ENCODE measurements at regions not wholly inside any gene's neighbourhood (a gene's known extent, or its start where the extent isn't known, plus 50 kb on each side); places are given as distances from the start of the nearest gene placed in this dataset.

- no peaks in the 10 kb centered on the region for H3K27me3 ChIP-seq (ENCODE audit: low read length)
- no peaks in the 10 kb centered on the region for H3K79me2 ChIP-seq (ENCODE audit: insufficient read depth, low read length)
- H4K20me1 ChIP-seq (ENCODE audit: low read depth, low read length), result no peaks in the 10 kb centered on the region
- no peak for TF ChIP-seq EZH2phosphoT487 (conservative IDR thresholded peaks at IDR 0.05; ENCODE audit: low read length)
- TF ChIP-seq CTCF (IDR thresholded peaks at IDR 0.05; ENCODE audit: insufficient read depth, low read length, poor library complexity, severe bottlenecking), result no peak
- H3K36me3 ChIP-seq (ENCODE audit: low read length), result no peaks in the 10 kb centered on the region
- H2AFZ ChIP-seq (ENCODE audit: low read depth, low read length, severe bottlenecking), result no peak overlapping the region
- H3F3A ChIP-seq (ENCODE audit: insufficient read depth), result no peaks in the 10 kb centered on the region
- no peaks in the 10 kb centered on the region for H3K9me2 ChIP-seq (replicated peaks; ENCODE audit: insufficient read depth, low read length)
- no peak overlapping the region for H3K27ac ChIP-seq (ENCODE audit: low read depth, low read length)
- no peak overlapping the region for H3K4me3 ChIP-seq (ENCODE audit: insufficient read depth, low read length, poor library complexity, severe bottlenecking)
- H3K9me3 ChIP-seq (ENCODE audit: insufficient read depth, low read length), result no peaks in the 10 kb centered on the region
- H3K9ac ChIP-seq (ENCODE audit: low read length), result no peak overlapping the region
- no peak overlapping the region for H3K4me2 ChIP-seq (ENCODE audit: low read depth, low read length, poor library complexity, severe bottlenecking)
Observed at GRCh38 chr10:8272794-8273425, 218.4 kb downstream of the GATA3 start.

GRCh38 chr10:8273749-8274148 lies 219.3 kb downstream of the GATA3 start:
- H3K36me3 ChIP-seq (ENCODE audit: low read length), result no peaks in the 10 kb centered on the region
- no peaks in the 10 kb centered on the region for H3K79me2 ChIP-seq (ENCODE audit: insufficient read depth, low read length)
- H3K9me2 ChIP-seq (replicated peaks; ENCODE audit: insufficient read depth, low read length), result no peaks in the 10 kb centered on the region
- H3K4me3 ChIP-seq (ENCODE audit: insufficient read depth, low read length, poor library complexity, severe bottlenecking), result no peak overlapping the region
- no peak overlapping the region for H3K9ac ChIP-seq (ENCODE audit: low read length)
- TF ChIP-seq EZH2phosphoT487 (conservative IDR thresholded peaks at IDR 0.05; ENCODE audit: low read length) (no peak), CTCF (IDR thresholded peaks at IDR 0.05; ENCODE audit: insufficient read depth, low read length, poor library complexity, severe bottlenecking) (no peak)
- H4K20me1 ChIP-seq (ENCODE audit: low read depth, low read length), result no peaks in the 10 kb centered on the region
- no peaks in the 10 kb centered on the region for H3K9me3 ChIP-seq (ENCODE audit: insufficient read depth, low read length)
- no peak overlapping the region for H3K4me2 ChIP-seq (ENCODE audit: low read depth, low read length, poor library complexity, severe bottlenecking)
- no peaks in the 10 kb centered on the region for H3K27me3 ChIP-seq (ENCODE audit: low read length)
- H2AFZ ChIP-seq (ENCODE audit: low read depth, low read length, severe bottlenecking), result no peak overlapping the region
- H3K27ac ChIP-seq (ENCODE audit: low read depth, low read length), result no peak overlapping the region
- H3F3A ChIP-seq (ENCODE audit: insufficient read depth), result no peaks in the 10 kb centered on the region

GRCh38 chr10:8275911-8276310 lies 221.4 kb downstream of the GATA3 start:
- H3K4me3 ChIP-seq (ENCODE audit: insufficient read depth, low read length, poor library complexity, severe bottlenecking), result no peak overlapping the region
- H3K9ac ChIP-seq (ENCODE audit: low read length), result no peak overlapping the region
- H3K79me2 ChIP-seq (ENCODE audit: insufficient read depth, low read length), result no peaks in the 10 kb centered on the region
- H3K4me2 ChIP-seq (ENCODE audit: low read depth, low read length, poor library complexity, severe bottlenecking), result no peak overlapping the region
- no peak overlapping the region for H2AFZ ChIP-seq (ENCODE audit: low read depth, low read length, severe bottlenecking)
- no peak overlapping the region for H3K27ac ChIP-seq (ENCODE audit: low read depth, low read length)
- no peaks in the 10 kb centered on the region for H3K9me3 ChIP-seq (ENCODE audit: insufficient read depth, low read length)
- H3K36me3 ChIP-seq (ENCODE audit: low read length), result no peaks in the 10 kb centered on the region
- H4K20me1 ChIP-seq (ENCODE audit: low read depth, low read length), result no peaks in the 10 kb centered on the region
- no peaks in the 10 kb centered on the region for H3K9me2 ChIP-seq (replicated peaks; ENCODE audit: insufficient read depth, low read length)
- H3F3A ChIP-seq (ENCODE audit: insufficient read depth), result no peaks in the 10 kb centered on the region
- no peaks in the 10 kb centered on the region for H3K27me3 ChIP-seq (ENCODE audit: low read length)
- no peak for TF ChIP-seq CTCF (IDR thresholded peaks at IDR 0.05; ENCODE audit: insufficient read depth, low read length, poor library complexity, severe bottlenecking)
- TF ChIP-seq EZH2phosphoT487 (conservative IDR thresholded peaks at IDR 0.05; ENCODE audit: low read length), result no peak
